Keratinocyte (primary cell): ENCODE measurements at regions not wholly inside any gene's neighbourhood (a gene's known extent, or its start where the extent isn't known, plus 50 kb on each side); places are given as distances from the start of the nearest gene placed in this dataset.

ENCODE experiments used
- EZH2 ChIP-seq: IDR thresholded peaks from one replicate; pipeline ENCODE4 v1.6.1; 2012; ENCODE audit warnings: inconsistent platforms, mild to moderate bottlenecking, low read length, moderate library complexity
- TF ChIP-seq, protein P1 (sequence below), 3 experiments: IDR thresholded peaks in 1 of 3; conservative IDR thresholded peaks in 1 of 3; optimal IDR thresholded peaks in 1 of 3; 2 replicates in 2 of 3; 3 replicates in 1 of 3; pipeline versions ENCODE3 to v1.5.1; 2011; ENCODE audit warnings: low read length in 3 of 3, mild to moderate bottlenecking in 3 of 3, moderate library complexity in 2 of 3, control low read depth in 1 of 3, inconsistent platforms in 1 of 3; ENCODE audit not compliant: insufficient read depth in 2 of 3; ENCODE audit errors: extremely low read depth in 1 of 3

DNA sequence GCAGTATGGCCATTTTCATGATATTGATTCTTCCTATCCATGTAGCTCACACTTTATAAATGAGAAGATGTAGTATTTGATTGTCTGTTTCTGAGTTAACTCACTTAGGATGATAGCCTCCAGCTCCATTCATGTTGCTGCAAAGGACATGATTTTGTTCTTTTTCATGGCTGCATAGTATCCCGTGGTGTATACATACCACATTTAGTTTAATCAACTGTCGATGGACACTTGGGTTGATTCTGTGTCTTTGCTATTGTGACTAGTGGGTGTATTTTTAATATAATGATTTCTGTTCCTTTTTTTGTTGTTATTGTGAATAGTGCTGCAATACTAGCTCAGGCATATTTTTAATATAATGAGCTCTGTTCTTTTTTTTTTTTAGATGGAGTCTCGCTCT lies 560.3 kb upstream of the ZNF608 start:
- TF ChIP-seq EZH2: no peak
- TF ChIP-seq, protein P1, sequence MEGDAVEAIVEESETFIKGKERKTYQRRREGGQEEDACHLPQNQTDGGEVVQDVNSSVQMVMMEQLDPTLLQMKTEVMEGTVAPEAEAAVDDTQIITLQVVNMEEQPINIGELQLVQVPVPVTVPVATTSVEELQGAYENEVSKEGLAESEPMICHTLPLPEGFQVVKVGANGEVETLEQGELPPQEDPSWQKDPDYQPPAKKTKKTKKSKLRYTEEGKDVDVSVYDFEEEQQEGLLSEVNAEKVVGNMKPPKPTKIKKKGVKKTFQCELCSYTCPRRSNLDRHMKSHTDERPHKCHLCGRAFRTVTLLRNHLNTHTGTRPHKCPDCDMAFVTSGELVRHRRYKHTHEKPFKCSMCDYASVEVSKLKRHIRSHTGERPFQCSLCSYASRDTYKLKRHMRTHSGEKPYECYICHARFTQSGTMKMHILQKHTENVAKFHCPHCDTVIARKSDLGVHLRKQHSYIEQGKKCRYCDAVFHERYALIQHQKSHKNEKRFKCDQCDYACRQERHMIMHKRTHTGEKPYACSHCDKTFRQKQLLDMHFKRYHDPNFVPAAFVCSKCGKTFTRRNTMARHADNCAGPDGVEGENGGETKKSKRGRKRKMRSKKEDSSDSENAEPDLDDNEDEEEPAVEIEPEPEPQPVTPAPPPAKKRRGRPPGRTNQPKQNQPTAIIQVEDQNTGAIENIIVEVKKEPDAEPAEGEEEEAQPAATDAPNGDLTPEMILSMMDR (optimal IDR thresholded peaks at IDR 0.05 in 1 of 3, IDR thresholded peaks at IDR 0.05 in 1 of 3, conservative IDR thresholded peaks at IDR 0.05 in 1 of 3; ENCODE audit: extremely low read depth in 1 of 3, insufficient read depth in 2 of 3, low read length in 3 of 3): no peak
